Cardiac muscle cell (in vitro differentiated cells and primary cell): ENCODE measurements at regions not wholly inside any gene's neighbourhood (a gene's known extent, or its start where the extent isn't known, plus 50 kb on each side); places are given as distances from the start of the nearest gene placed in this dataset.

Experiments used
- DNase-seq, 2 donors: peaks; one replicate each; pipeline versions ENCODE4 v3.0.0 to v3.0.0-alpha.2; 2010 to 2017; ENCODE audit warnings: low read depth in 1 of 2, low spot score in 1 of 2
- H3K27ac ChIP-seq: fragments of 200-600 bp; sonication (generic); 2 replicates; pipeline ENCODE4 v1.5.1; 2016
- H3K27me3 ChIP-seq: fragments of 200-600 bp; sonication (generic); 2 replicates; pipeline ENCODE4 v1.6.0; 2016; ENCODE audit warnings: control low read depth
- H3K36me3 ChIP-seq: fragments of 200-600 bp; sonication (generic); 2 replicates; pipeline ENCODE4 v1.5.1; 2016; ENCODE audit warnings: control low read depth
- H3K4me1 ChIP-seq: fragments of 200-600 bp; sonication (generic); 2 replicates; pipeline ENCODE4 v1.8.1; 2017; ENCODE audit warnings: low read depth, mild to moderate bottlenecking, mixed run types
- H3K4me3 ChIP-seq: fragments of 200-600 bp; sonication (generic); 2 replicates; pipeline ENCODE4 v1.5.1; 2016; ENCODE audit warnings: mild to moderate bottlenecking
- H3K9me3 ChIP-seq: fragments of 200-600 bp; sonication (generic); 2 replicates; pipeline ENCODE4 v1.5.1; 2017; ENCODE audit warnings: low read depth, mild to moderate bottlenecking, control low read depth
- TF ChIP-seq, protein P1 (sequence below): IDR thresholded peaks from 2 replicates; pipeline ENCODE4 v1.5.1; 2012; ENCODE audit warnings: low read depth, mild to moderate bottlenecking, low read length

DNA sequence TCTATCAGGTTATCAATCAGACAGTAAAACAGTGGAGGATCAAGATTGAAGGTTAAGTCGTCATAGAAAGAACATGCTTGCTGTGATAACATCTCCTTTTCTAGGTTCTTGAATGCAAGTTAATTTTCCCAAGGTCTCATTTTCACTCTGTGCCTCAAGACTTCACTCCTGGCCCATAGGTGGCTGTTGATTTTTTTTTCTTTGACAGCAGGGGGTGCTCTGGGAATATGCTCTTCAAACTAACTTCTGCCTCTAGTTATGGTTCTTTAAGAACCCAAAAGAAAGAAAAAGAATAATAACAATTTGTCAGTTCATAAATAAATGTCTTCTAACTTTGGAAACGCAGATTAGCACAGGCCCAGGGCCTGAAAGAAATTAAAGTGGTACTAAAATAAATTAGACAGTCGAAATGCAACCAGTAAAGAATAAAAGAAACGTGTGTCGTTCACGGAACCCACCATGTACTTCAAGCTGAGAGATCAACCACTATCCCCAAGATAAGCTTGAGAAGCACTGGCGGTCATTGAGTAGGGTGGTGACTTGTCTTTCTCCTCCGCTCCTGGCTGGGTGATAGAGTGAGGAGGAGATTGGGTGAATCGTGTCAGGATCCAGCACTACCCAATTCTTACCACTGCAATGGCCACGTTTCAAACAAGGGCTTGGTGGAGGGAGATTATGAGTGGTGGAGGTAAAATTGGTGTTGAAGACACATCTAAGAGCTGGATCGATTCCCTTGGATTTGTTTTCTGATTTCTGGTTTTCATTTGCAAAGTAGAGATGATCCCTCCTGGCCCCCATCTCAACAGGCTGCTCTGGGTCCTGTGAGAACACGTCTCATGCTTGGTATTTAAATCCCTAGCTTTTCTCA, 93.4 kb upstream of the IRX4 start:
- DNase-seq: no peak
- Histone ChIP-seq H3K4me3 (no peak overlapping the region), H3K27me3 (peaks cover 8% of the 10 kb centered on the region), H3K9me3 (no peaks in the 10 kb centered on the region), H3K4me1 (no peaks in the 10 kb centered on the region), H3K36me3 (no peaks in the 10 kb centered on the region), H3K27ac (no peak overlapping the region)
- TF ChIP-seq, protein P1, sequence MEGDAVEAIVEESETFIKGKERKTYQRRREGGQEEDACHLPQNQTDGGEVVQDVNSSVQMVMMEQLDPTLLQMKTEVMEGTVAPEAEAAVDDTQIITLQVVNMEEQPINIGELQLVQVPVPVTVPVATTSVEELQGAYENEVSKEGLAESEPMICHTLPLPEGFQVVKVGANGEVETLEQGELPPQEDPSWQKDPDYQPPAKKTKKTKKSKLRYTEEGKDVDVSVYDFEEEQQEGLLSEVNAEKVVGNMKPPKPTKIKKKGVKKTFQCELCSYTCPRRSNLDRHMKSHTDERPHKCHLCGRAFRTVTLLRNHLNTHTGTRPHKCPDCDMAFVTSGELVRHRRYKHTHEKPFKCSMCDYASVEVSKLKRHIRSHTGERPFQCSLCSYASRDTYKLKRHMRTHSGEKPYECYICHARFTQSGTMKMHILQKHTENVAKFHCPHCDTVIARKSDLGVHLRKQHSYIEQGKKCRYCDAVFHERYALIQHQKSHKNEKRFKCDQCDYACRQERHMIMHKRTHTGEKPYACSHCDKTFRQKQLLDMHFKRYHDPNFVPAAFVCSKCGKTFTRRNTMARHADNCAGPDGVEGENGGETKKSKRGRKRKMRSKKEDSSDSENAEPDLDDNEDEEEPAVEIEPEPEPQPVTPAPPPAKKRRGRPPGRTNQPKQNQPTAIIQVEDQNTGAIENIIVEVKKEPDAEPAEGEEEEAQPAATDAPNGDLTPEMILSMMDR: no peak

GRCh38 chr5:1975406-1975715, 92.6 kb upstream of the IRX4 start:
- DNase-seq: no peak
- H3K36me3 ChIP-seq: no peaks in the 10 kb centered on the region
- TF ChIP-seq, protein P1: no peak

GRCh38 chr5:1974501-1975405, 92.0 kb upstream of the IRX4 start:
- peaks cover 8% of the 10 kb centered on the region for H3K27me3 ChIP-seq
- no peaks in the 10 kb centered on the region for H3K9me3 ChIP-seq
- no peak overlapping the region for H3K27ac ChIP-seq
- no peak for DNase-seq
- H3K36me3 ChIP-seq: no peaks in the 10 kb centered on the region
- H3K4me1 ChIP-seq: no peaks in the 10 kb centered on the region
- TF ChIP-seq, protein P1: no peak
- H3K4me3 ChIP-seq: no peak overlapping the region

More at GRCh38 chr5:1975406-1975715, 92.6 kb upstream of the IRX4 start:
- Histone ChIP-seq H3K27me3 (peaks cover 8% of the 10 kb centered on the region), H3K27ac (no peak overlapping the region), H3K4me3 (no peak overlapping the region), H3K9me3 (no peaks in the 10 kb centered on the region), H3K4me1 (no peaks in the 10 kb centered on the region)

DNA sequence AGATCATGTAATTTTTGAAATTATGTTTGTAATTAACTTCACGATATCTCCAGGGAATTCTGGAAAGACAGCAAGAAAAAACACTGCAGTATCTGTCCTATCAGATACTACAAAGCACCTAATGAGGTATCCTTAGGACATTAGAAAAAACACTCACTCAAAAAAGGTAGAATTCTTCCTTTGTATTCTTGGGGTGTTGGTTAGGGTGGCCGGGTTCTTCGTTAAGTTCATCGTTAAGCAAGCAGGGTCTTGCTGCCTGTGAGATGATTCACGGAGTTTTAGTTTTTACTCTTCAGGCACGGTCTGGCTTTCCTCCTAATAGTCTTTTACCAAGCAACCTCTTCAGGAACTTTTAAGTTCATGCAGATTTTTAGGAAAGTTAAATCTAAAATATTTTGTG, 91.4 kb upstream of the IRX4 start:
- Histone ChIP-seq H3K36me3 (no peaks in the 10 kb centered on the region), H3K27me3 (peaks cover 8% of the 10 kb centered on the region), H3K4me1 (no peaks in the 10 kb centered on the region), H3K27ac (no peak overlapping the region), H3K4me3 (no peak overlapping the region), H3K9me3 (no peaks in the 10 kb centered on the region)
- TF ChIP-seq, protein P1: no peak
- no peak for DNase-seq

DNA sequence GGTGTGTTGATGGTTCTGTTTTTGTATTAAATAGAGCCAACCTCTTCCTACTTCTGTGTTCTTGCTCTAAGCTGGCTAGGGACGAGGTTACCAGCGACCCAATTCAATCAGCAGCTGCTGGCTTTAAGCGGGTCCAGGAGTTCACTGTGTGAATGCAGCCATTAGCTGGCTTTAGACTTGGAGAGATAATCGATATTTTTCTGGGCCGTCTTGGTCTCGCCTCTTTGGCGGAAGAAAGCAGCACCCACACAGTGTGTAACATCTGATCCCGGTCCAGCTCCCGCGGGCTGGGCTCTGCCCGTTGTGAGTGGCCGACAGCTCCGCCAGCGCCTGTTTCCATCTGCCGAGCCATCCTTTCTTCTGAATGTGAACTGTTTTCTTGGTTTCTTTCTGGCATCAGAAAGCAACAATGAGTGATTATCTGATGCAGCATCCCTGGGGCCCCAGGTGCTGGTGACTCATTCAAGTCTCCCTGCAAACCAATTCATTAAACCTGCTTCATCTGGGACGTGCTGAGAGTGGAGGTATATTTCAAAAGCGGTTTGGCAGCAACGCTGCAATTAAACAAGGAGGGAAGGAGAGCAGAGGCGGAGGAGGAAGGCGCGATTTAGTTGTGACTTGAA, 90.8 kb upstream of the IRX4 start:
- Histone ChIP-seq H3K4me3 (no peak overlapping the region), H3K9me3 (no peaks in the 10 kb centered on the region), H3K36me3 (no peaks in the 10 kb centered on the region), H3K27me3 (peaks cover 8% of the 10 kb centered on the region), H3K27ac (no peak overlapping the region), H3K4me1 (no peaks in the 10 kb centered on the region)
- TF ChIP-seq, protein P1: no peak
- DNase-seq: no peak
